Dedifferentiated amniotic fluid mesenchymal stem cell (primary cell): ENCODE measurements at regions not wholly inside any gene's neighbourhood (a gene's known extent, or its start where the extent isn't known, plus 50 kb on each side); places are given as distances from the start of the nearest gene placed in this dataset.

Experiments
- DNase-seq: peaks from one replicate; pipeline ENCODE4 v3.0.0-alpha.2; 2016; ENCODE audit errors: extremely low spot score

DNA sequence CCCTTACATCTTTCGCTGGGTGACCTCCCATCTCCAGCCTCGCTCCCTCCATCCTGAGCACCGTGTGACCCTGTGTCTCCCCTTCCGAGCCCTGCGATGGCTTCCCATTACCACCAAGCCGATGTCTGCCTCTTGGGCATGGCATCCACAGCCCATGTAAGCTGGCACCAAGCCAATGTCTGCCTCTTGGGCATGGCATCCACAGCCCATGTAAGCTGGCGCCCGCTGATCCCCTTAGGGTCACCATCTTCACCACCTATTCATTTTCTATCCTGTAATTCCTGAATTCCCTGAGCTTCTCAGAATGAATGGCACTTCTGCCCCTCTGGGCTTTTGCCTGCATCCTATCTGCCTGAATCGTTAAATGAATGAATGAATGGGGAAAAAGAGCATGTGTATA is 478.2 kb upstream of the CCL2 start:
- DNase-seq: no peak

DNA sequence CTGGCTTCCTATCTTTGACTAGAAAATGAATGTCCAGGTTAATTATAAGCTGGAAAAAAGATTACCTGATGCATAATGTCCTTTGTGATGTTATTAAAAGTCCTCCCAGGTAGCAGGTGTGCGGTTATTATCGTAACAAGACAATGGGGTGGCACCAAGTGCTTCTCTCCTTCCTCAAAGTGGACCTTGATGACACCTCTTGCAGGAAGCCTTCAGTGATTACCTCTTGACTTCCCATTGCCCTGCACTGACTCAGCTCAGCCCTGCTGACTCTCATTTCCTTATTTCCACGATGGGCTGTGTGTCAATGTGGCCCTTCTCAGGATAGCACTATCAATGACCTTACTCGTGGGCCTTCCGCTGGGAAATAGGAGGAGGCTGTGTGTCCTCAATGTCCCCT is 477.4 kb upstream of the CCL2 start:
- DNase-seq: no peak

DNA sequence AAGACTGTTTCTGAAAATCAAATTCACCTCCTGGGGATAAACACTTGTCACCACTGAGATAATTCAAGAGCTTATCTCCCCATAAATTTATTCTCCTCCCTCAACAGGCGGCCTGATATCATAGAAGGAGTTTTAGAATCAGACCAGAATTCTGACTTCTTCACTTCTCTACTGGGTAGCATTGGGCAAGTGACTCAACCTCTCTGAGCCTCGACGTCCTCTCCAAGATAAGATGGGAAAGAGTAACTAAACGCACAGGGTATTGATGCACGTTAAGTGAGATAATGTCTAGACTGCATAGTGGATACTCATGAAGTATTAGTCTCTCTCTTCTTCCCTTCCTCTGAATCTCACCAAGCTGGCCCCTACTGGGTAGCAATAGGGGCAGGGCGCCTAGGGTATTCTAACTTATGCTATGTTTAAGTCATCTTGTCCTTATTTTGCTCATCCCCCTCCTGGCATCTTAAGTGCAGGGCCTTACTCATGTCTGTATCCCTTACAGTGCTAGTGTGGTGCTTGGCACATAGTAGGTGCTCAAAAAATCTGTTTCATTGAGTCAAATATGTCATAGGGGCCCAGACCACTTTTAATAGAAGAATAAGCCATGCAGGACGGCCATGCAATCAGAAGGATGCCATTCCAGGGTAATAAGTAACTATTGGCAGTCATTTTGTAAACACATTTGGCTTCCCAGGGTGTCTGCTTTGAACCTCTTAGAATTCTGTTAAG is 476.4 kb upstream of the CCL2 start:
- DNase-seq: no peak

DNA sequence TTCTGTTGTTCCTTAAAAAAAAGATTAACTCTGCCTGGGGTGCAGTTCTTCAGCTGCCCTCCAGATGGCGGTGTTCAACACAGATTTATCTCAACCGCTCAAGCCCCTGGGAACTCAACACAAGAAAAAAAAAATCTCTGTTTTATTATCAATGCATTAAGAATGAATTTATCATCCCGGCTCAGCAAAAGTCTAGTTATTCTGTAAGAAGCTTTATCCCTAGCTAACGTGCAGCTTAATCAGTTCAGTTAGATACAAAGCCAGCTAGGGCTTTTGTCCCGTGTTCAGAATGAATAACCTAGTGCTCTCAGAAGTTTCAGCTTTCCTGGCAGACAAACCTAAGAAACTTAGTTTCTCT is 475.9 kb upstream of the CCL2 start:
- peak; percentile 36 for DNase-seq

DNA sequence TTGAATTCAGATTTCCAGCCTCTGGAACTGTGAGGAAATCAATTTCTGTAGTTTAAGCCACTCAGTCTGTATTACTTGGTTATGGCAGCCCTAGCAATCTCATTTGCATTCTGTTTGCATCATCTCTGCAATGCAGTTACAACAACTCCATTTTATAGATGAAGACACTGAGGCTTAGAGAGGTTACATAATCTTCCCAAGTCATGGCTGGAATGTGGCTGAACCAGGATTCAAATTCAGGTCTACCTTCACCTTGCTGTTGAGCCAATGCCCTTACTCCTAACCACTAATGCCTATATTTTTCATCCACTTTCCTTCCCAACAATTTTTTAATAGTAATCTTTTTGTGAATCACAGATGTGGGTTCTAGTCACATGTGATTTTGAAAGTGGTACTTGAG is 469.8 kb upstream of the CCL2 start:
- no peak for DNase-seq

DNA sequence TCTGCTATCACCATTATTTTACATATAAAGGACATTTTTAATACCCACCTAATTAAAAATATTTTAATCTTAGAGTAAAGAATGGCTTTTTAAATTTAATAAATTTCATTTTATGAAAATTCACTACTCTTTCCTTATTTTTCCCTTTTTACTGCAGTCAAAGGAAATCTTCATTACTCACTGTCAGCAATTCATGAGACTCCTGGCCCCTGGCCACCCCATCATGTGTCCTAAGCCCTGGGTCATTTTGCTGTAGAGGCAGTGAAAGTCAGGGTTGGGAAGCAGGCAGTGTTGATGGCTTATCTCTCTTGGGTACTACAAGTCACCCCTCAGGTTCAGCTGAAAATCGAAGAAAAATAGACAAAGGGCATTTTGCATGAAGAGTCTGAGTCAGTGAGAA is 468.6 kb upstream of the CCL2 start:
- no peak for DNase-seq

DNA sequence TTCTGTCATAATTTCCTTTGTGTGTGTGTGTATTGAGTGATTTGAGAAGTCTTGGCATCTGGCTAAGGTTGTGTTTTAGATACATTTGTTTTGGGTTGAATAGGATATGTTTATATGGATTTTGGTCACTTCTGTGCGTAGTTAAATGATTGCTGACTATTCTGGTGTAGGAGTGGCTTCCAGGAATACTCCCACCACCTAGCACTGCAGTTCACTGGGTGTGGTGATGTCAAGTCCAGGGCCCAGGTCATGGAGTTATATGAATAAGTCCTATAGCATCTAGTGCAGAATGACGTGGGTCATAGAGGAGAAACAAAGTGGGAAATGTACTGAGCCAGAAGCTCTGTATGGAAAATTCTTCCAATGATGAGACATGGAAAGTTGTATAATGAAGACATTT is 465.4 kb upstream of the CCL2 start:
- DNase-seq: no peak

DNA sequence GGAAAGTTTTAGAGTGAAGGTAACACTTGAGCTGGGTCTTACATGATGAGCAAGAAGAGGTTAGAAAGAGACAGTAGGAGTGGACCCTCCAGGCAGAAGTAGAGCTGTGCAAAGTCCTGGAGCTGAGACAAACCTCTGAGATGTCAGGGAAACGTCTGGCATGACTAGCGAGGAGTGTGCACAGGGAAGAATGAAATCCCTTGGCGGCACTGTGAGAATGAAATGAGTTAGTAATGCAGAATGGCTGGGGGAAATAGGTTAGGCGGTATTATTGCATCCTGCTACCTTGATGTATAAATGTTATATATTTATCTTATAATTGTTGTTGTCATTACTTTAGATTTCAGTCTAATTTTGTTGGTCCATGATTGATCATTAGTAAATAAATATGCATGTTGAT is 457.9 kb upstream of the CCL2 start:
- DNase-seq: no peak

DNA sequence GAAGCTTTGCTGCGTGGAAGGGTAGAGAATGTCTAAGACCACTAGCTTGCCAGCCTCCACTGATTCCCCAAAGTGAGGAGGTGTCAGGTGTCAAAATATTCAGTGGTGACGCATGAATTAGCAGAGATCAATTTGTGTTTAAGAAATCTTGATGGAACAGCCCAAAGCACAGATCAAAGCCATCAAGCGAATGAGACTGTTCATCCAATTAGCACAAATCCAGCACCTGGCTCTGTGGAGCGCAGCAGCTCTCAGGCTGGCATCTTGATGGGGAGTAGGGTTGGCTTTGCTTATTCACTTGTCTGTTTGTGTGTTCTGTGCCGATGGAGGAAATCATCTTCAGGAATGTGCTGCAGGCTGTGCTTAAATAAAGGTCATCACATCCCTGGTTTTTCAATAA is 456.8 kb upstream of the CCL2 start:
- no peak for DNase-seq

DNA sequence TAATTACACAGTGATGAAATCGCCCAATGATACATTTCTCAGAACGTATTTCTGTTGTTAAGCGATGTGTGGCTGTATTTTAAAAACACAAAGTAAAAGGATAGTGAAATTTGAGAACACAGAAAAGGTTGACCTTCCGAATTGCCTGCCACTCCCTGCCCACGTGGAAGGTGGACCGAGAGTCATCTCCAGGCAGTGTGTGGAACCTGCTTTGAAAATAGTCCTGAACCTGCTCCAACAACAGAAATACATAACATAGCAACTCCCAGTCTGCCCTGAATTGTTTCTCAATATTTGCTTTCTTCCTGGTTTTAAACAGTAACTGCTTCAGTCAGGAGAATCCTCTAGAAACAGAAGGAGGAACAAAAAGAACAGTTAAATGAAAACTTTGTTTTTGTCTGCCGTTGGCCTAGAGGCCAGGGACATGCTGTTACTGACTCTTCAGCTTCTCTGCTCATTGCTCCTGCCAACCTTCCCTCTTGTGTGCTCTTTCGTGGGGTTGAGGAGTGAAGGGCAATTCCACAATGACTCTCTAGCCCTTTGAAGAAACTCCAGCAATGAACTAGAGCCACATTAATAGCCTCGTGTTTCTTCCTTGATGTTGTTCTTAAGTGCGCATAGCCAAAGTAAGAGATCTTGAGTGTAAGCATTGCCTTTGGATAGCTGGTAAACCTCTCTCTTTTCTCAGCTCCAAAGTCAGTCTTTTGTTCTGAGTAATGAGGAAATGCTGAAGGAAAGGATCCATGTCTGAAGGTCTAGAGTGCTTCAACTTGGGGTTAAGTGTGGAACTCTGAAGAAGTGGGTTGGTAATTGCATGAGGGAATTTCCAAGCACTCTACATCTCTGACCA is 452.5 kb upstream of the CCL2 start:
- no peak for DNase-seq

DNA sequence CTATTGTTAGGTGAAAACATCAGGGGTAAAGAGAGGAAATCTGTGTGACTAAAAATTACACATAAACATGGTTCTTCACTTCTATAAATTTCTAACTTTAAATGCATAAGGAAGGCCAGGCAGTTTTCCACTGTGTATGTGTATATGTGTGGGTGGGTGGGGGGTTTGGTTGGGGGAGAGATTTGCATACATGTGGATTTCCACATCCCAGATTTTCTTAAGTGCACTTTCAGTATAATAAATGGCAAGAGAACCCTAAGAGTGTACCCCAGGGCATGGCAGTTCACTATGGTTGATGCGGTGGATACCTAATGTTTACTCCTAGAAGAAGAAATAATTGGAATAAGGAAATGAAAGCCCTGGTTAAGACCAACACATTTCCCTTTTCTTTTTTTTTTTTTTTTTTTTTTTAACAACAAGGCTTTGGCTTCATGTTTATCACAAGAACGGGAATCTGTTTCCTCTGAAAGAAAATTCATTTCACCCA is 451.8 kb upstream of the CCL2 start:
- no peak for DNase-seq

DNA sequence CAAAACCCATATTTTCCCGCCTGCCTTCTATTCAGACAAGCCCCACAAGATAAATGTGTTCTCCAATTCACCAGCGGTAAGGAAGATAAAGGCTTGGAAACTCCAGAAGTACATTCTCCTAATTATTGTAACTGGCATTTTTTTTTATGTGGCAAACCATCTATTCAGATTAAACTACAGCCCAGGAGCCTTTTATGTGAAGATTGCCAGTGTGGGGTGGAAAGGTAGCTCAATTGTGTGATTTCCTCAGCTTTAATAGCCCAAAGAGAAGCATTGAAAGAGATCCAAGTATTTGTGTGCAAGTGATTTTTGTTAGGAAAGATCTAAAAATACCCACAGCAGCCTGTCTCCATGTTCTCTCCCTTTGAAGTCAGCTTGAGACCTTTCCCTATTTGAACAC is 451.4 kb upstream of the CCL2 start:
- no peak for DNase-seq

DNA sequence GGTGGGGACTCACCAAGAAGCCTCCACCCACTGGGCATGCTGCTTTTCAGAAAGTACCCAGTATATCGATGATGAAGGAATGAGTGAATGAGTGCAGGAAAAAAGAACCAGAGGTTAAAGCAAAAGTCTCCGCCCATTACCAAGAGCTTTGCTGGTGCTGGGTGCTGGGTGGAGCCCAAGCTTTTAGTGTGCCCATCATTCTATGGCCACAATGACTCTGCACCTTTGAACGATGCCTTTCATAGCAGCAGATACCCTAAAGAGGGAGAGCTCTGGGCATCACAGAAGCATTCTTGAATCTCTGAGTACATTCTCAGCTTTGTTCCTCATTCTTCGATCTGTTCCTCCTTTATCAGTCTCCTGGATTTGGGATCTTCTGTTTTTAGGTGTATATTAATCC is 450.7 kb upstream of the CCL2 start:
- DNase-seq: no peak

DNA sequence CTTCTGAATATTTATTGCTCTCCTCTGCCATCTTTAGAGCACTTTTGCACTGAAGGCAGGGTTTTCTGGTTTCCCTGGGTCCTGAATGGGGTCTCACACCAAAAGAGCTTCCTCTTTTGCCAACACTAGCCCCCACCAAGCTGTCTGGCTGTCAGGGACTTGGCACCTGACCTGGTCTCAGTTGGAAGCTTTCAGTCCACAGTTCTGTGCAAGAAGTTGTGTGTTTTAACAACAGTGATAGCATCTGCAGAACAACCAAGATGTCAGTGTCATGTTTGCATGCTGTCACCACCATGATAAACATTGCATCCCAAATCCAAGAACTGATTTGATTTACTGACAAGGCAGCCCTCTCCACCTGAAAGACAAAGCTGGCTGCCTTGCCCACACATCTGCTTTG is 448.5 kb upstream of the CCL2 start:
- no peak for DNase-seq

DNA sequence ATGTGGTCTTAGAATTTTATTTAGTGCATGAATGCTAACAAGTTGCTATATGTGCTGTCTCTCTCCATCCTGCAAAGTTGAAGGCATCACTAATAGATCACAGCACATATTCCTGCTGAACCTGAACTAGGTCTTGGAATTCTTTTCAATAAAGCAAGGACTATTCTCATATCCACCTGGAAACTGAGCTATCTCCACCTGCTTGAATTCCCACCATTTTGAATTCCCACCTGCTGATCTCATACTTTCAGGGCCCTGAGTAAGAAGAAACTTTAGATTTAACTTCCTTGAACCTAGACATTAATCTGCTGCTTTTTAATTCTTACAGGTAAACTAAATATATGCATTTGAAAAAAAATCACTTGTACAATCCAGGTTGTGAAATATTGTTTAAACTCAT is 445.3 kb upstream of the CCL2 start:
- DNase-seq: no peak

DNA sequence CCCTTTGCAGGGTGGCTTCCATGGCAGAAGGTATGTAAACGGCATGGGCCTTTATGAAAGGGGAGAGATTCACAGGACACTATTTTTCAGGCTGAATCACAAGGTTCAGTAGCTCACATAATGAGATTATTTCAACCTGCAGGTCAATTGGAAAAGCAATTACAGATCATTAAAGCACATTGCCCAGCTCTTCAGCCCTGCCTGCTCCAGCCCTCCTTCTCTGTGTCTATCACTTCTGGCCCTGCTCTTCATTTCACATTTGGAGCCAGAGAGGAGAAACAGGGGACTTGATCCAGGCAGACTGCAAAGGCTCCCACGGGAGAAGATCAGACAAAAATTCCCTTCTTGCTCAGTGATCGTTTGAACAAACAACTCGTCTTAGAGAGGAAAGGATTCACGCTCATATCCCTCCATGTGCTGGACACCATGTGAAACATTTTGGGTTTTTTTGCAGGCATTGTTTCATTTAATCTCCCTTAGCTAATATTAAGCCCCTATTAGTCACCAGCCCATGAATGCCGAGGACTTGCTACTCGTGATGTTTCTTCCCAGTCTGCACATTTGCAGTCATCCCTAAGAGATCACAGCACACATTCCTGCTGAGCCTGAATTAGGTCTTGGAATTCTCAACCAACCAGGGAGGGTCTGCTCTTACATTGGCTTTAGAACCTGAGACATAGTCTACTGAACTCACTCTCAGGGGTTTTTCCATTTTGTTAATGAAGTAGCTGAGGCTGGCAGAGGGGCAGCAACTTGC is 443.9 kb upstream of the CCL2 start:
- DNase-seq: no peak

DNA sequence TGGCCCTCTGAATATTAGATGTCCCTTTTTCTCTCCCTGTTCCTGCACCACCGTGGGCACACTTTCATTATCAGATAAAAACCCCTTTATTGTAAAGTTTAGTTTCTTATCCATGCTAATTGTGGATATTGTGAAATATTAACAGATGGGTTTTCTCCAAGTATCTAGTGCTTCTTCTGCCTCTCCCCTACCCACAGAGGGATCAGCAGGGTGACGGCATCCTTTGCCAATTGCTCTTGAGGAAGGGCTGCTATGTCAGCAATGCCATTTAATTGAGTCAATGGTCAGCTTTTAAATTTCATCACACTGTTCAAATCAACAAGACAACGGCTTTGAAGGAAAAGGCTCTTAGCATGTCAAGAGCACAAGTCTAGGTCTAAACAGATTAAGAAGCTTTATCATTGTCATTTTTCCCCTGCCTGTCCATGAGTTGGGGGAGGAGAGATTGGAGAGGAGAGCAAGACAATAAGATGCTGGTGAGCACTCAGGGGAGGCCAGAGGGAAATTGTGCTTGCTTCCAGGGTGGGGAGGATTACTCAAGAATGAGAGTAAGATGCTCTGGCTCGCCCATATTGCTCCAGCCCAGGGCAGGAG is 443.0 kb upstream of the CCL2 start:
- no peak for DNase-seq

DNA sequence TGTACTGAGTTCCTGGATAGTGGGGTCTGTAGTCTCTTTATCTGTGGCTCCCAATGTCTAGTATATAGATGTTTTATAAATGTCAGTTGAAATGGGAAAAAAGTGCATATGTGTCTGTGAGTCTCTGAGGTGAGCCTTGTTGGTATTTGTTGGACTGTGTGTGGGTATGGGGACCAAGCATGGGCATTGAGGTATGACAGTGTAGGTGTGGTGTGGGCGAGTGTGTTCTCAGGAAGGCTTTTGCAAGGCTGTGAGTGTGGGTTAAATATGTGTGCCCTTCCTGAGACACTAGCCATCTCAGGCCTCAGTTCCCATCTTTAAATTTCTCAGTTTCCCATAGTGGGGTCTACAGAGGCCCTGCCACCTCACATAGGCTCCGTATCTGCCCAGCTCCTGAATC is 440.2 kb upstream of the CCL2 start:
- no peak for DNase-seq

DNA sequence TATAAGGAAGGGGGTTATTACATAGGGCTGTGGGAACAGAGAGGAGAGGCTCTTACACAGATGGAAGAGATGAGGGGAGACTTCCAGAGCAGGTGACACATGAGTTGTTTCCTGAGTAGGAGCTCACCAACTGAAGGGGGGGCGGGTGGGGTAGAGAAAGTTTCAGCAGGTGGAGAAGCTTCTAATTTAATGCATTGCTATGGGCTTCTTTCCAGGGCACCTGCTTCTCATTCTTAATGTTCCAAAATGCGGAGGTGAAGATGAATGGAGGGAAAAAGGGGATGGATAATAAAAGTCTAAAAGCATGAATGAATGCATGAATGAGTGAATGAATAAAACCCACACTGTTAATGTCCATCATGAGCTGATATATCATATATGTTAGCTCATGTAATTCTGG is 439.0 kb upstream of the CCL2 start:
- no peak for DNase-seq

DNA sequence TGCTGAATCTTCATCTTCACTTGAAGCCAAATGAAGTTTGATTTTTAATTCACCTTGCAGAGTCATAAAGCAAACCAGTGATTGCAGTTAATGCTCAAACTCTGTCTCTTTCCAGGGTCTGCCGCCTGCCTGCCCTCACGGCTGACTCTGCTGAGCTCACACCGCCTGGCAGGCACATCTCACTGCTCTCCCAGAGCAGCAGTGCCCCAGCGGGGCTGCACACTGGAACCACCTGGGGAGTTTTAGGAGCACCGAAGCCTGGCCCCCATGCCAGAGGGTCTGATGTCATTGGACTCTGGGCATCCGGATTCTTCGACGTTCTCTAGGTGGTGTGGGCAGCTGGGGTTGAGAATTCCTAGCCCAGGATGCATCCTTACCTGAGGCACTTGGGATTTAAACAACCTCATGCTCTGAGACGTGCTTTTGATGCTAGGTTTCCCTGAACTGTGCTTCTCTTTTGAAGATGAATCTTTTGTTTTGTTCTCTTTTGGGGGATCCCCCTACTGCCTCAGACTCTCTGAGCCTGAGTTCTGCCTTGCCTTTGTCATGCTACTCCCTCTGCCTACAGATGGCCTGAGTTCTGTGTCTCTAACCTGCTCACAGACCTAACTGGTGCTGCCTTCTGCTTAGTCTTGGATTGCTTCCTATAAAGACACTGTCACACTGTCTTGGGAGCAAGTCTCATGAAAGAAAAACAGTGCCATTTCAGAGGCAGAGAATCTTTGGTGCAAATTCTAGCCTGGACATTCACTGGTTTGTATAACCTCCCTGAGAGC is 438.1 kb upstream of the CCL2 start:
- no peak for DNase-seq

DNA sequence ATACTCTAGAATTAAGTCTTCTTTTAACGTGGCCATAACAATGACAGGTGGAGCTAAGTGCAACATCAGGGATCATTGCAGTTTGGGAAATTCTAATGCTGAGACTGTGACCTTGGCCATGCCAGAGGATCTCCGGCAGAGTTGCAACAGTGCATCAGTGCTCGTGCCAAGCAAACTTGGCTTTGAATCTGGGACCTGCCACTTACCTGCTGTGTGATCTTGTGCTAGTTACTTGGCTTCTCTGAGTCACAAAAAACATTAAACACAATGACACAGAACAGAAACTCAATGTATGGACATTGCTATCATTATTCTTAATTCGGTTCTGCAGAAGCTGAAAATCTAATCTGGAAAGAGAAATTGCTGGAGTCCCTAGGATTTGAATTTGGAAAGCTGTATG is 435.5 kb upstream of the CCL2 start:
- no peak for DNase-seq

DNA sequence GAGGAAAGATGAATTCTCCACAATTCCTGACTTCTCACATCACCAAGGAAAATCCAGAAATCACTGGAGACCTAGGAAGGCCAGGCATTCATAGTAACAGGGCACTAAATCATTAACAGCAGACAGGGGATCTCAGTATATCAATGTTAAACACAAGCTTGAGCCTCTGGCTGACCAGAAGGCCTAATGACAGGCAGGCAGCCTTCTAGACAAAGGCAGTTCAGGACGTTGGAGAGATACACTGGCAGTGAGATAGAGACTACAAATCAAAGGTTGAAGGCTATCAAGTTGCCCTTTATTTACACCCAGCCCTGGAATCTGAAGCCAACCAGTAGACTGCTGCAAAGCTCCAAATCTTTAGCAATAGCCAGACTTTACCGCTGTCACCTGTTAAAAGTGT is 422.8 kb upstream of the CCL2 start:
- no peak for DNase-seq
